CD4-positive, alpha-beta T cell (primary cell): ENCODE measurements at regions not wholly inside any gene's neighbourhood (a gene's known extent, or its start where the extent isn't known, plus 50 kb on each side); places are given as distances from the start of the nearest gene placed in this dataset.

Source experiments
- ATAC-seq: fragments of 200-7000 bp; cut with Tn5 transposase; one replicate; pipeline ENCODE4 v1.10.0; 2022; ENCODE audit warnings: mild to moderate bottlenecking; ENCODE audit not compliant: poor library complexity
- CTCF ChIA-PET: fragments of 350-600 bp; sonication (Branson Sonifier 250); formaldehyde crosslinking; loops from one replicate; lab custom pipeline; 2021; ENCODE audit warnings: antibody characterized with exemption, inconsistent platforms; lab: Charles Lee
- POLR2A ChIA-PET: fragments of 350-600 bp; sonication (Branson Sonifier 250); formaldehyde crosslinking; loops from one replicate; lab custom pipeline; 2021; ENCODE audit warnings: antibody characterized with exemption, inconsistent platforms; lab: Charles Lee
- DNase-seq, 14 experiments: peaks; one replicate each; pipeline ENCODE4 v3.0.0-alpha.2; 2013 to 2020; ENCODE audit warnings: mixed read lengths in 2 of 14
- H3K27ac ChIP-seq, 2 donors: one replicate each; pipeline versions ENCODE4 v1.5.1 to v1.7.0; 2013; ENCODE audit warnings: low read length in 2 of 2, low read depth in 1 of 2, mild to moderate bottlenecking in 1 of 2
- H3K27me3 ChIP-seq, 2 experiments: 1 replicate in 1 of 2; 2 replicates in 1 of 2; pipeline versions ENCODE4 v1.6.1 to v1.7.0; 2013; ENCODE audit warnings: low read length in 2 of 2, control low read depth in 1 of 2, mild to moderate bottlenecking in 1 of 2, moderate library complexity in 1 of 2; ENCODE audit not compliant: insufficient read depth in 2 of 2, control insufficient read depth in 1 of 2
- H3K36me3 ChIP-seq: one replicate; pipeline ENCODE4 v1.6.1; 2013; ENCODE audit warnings: low read length, control low read depth; ENCODE audit not compliant: insufficient read depth
- H3K4me1 ChIP-seq: one replicate; pipeline ENCODE4 v1.6.1; 2013; ENCODE audit warnings: low read length, control low read depth; ENCODE audit not compliant: insufficient read depth
- H3K4me3 ChIP-seq: one replicate; pipeline ENCODE4 v1.5.1; 2013; ENCODE audit warnings: mild to moderate bottlenecking, low read length, moderate library complexity
- H3K9me3 ChIP-seq, 2 experiments: 1 replicate in 1 of 2; 2 replicates in 1 of 2; pipeline versions ENCODE4 v1.6.1 to v1.7.0; 2013; ENCODE audit warnings: low read length in 2 of 2, mild to moderate bottlenecking in 2 of 2, control low read depth in 1 of 2, moderate library complexity in 1 of 2; ENCODE audit not compliant: control insufficient read depth in 1 of 2, insufficient read depth in 1 of 2
- H3K27ac Mint-ChIP-seq: one replicate; pipeline ENCODE4 v1.8.0; 2020; ENCODE audit warnings: mixed read lengths
- H3K27me3 Mint-ChIP-seq: one replicate; pipeline ENCODE4 v1.8.0; 2021; ENCODE audit warnings: mixed read lengths
- H3K36me3 Mint-ChIP-seq: one replicate; pipeline ENCODE4 v1.8.0; 2021; ENCODE audit warnings: low read depth, mixed read lengths
- H3K4me1 Mint-ChIP-seq: one replicate; pipeline ENCODE4 v1.8.0; 2021; ENCODE audit warnings: low read depth, mixed read lengths
- H3K4me3 Mint-ChIP-seq: one replicate; pipeline ENCODE4 v1.8.0; 2020; ENCODE audit warnings: mild to moderate bottlenecking, mixed read lengths
- H3K9me3 Mint-ChIP-seq: one replicate; pipeline ENCODE4 v1.8.0; 2020; ENCODE audit warnings: mixed read lengths
- CTCF ChIP-seq: fragments of 200-600 bp; IDR thresholded peaks from one replicate; pipeline ENCODE4 v1.8.0; 2022; ENCODE audit warnings: antibody characterized with exemption, mild to moderate bottlenecking
- intact Hi-C, 2 experiments: fragments of 100-400 bp; cut with DNase I in 1 of 2; cut with micrococcal nuclease in 1 of 2; formaldehyde crosslinking; loops; one replicate each; pipeline versions ENCODE4 v1.15.1 to v1.9.0; 2023 to 2025; cut with DNase I, micrococcal nuclease

DNA sequence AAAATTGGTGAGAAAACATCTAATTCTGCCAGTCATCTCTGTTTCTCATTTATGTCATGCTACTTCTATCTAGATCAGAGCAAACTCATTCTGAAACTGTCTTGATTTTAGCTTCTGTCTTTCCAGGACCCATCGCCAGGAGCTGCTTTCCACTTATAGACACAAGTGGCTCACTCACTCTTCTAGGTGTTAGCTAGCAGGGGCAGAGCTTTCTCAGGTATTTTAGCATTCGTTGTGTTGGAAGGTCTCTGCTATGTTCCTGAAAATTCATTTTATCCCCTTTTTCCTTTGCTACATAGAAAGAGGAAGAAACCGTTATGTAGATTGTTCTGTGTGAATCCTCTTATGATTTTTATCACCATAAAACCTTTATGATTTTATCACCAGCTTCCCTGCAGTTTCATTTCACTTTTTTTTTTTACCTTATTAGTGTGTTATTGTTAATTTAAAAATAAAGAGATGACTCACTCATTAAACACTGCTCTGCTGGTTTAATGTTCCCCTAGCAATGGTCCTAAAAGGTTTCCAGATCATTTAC is 246.6 kb upstream of the AADAT start:
- DNase-seq, result no peak
- Histone ChIP-seq H3K9me3 (peaks cover 0 to 5% of the 10 kb centered on the region in 2 experiments), H3K4me3 (no peak overlapping the region), H3K27me3 (no peaks in the 10 kb centered on the region), H3K27ac (no peak overlapping the region), H3K36me3 (no peaks in the 10 kb centered on the region), H3K4me1 (no peaks in the 10 kb centered on the region)
- no peak for TF ChIP-seq CTCF
- ATAC-seq, result no peak
- H3K27me3 Mint-ChIP-seq, result no peaks in the 10 kb centered on the region
- peaks cover 9% of the 10 kb centered on the region for H3K9me3 Mint-ChIP-seq
- H3K27ac Mint-ChIP-seq, result no peak overlapping the region
- intact Hi-C loops, result no loop called here
- no peak overlapping the region for H3K4me3 Mint-ChIP-seq
- ChIA-PET CTCF (no interaction called here), POLR2A (no interaction called here)
- no peaks in the 10 kb centered on the region for H3K4me1 Mint-ChIP-seq
- no peaks in the 10 kb centered on the region for H3K36me3 Mint-ChIP-seq

DNA sequence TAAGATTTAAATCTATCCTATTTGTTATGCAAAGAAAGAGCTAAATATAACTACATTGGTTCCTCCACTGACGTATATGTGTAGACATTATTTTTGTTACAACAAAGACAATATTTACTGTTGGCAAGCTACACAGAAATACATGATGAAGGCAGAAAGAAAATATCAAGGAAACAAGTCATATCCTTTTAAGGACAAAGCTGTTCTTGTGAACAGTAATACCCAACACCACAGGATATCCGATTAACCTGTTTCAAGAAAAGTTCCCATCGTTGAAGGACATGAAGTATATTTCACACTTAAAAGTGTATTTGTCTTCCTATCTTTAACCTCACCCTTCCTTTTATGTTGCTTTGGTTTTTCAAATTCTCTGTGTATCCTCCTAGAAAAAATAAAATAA is 235.8 kb upstream of the AADAT start:
- POLR2A ChIA-PET, result no interaction called here
- Mint-ChIP-seq H3K4me1 (no peaks in the 10 kb centered on the region), H3K36me3 (no peaks in the 10 kb centered on the region), H3K9me3 (peaks cover 7% of the 10 kb centered on the region), H3K27ac (no peak overlapping the region), H3K4me3 (no peak overlapping the region), H3K27me3 (no peaks in the 10 kb centered on the region)
- TF ChIP-seq CTCF, result no peak
- no peaks in the 10 kb centered on the region for H3K27me3 ChIP-seq
- no peaks in the 10 kb centered on the region for H3K4me1 ChIP-seq
- H3K36me3 ChIP-seq, result no peaks in the 10 kb centered on the region
- intact Hi-C loops, result no loop called here
- DNase-seq (no peak), ATAC-seq (no peak)
- no peaks in the 10 kb centered on the region for H3K9me3 ChIP-seq
- CTCF ChIA-PET, result no interaction called here
- H3K4me3 ChIP-seq, result no peak overlapping the region
- no peak overlapping the region for H3K27ac ChIP-seq

GRCh38 chr4:170323623-170324022 is 233.9 kb upstream of the AADAT start:
- no peak overlapping the region for H3K4me3 Mint-ChIP-seq
- DNase-seq, result no peak
- H3K36me3 ChIP-seq, result no peaks in the 10 kb centered on the region
- no peak for ATAC-seq
- no peaks in the 10 kb centered on the region for H3K9me3 ChIP-seq
- no peaks in the 10 kb centered on the region for H3K27me3 Mint-ChIP-seq
- H3K27ac ChIP-seq, result no peak overlapping the region
- H3K27ac Mint-ChIP-seq, result no peak overlapping the region
- intact Hi-C loops, result no loop called here
- no peaks in the 10 kb centered on the region for H3K27me3 ChIP-seq
- ChIA-PET POLR2A (no interaction called here), CTCF (no interaction called here)
- H3K4me1 ChIP-seq, result no peaks in the 10 kb centered on the region
- no peaks in the 10 kb centered on the region for H3K36me3 Mint-ChIP-seq
- TF ChIP-seq CTCF, result no peak
- H3K4me1 Mint-ChIP-seq, result no peaks in the 10 kb centered on the region
- peaks cover 9% of the 10 kb centered on the region for H3K9me3 Mint-ChIP-seq
- no peak overlapping the region for H3K4me3 ChIP-seq
